Neural cell (in vitro differentiated cells): ENCODE measurements at regions not wholly inside any gene's neighbourhood (a gene's known extent, or its start where the extent isn't known, plus 50 kb on each side); places are given as distances from the start of the nearest gene placed in this dataset.

Experiments used
- CTCF ChIP-seq: fragments of 450-650 bp; IDR thresholded peaks from 2 replicates; pipeline ENCODE4 v1.5.1; 2014; ENCODE audit warnings: antibody characterized with exemption, mild to moderate bottlenecking, moderate library complexity; ENCODE audit not compliant: poor library complexity, severe bottlenecking
- EP300 ChIP-seq: fragments of 450-650 bp; conservative IDR thresholded peaks from 2 replicates; pipeline ENCODE4 v1.6.1; 2014; ENCODE audit warnings: antibody characterized with exemption, mild to moderate bottlenecking, moderate library complexity; ENCODE audit not compliant: poor library complexity, severe bottlenecking
- EZH2 ChIP-seq: fragments of 200-600, 300-800 bp; shearing (Covaris generic), sonication (generic); IDR thresholded peaks from 2 replicates; pipeline ENCODE4 v1.6.1; 2014; ENCODE audit warnings: antibody characterized with exemption, low read length, borderline replicate concordance, mild to moderate bottlenecking; ENCODE audit not compliant: insufficient read depth, poor library complexity, severe bottlenecking
- MXI1 ChIP-seq: fragments of 450-650 bp; conservative IDR thresholded peaks from 2 replicates; pipeline ENCODE4 v1.6.1; 2014; ENCODE audit warnings: antibody characterized with exemption, mild to moderate bottlenecking; ENCODE audit not compliant: poor library complexity, severe bottlenecking
- POLR2AphosphoS5 ChIP-seq: IDR thresholded peaks from 2 replicates; pipeline ENCODE4 v1.6.1; 2012
- REST ChIP-seq: IDR thresholded peaks from 2 replicates; pipeline ENCODE4 v1.6.1; 2012; ENCODE audit warnings: borderline replicate concordance
- SMC3 ChIP-seq: fragments of 450-650 bp; conservative IDR thresholded peaks from 2 replicates; pipeline ENCODE4 v1.6.1; 2014; ENCODE audit warnings: antibody characterized with exemption, mild to moderate bottlenecking, moderate library complexity; ENCODE audit not compliant: poor library complexity

GRCh38 chr12:77435446-77436091, 370.2 kb upstream of the E2F7 start:
- TF ChIP-seq CTCF (no peak), SMC3 (no peak), POLR2AphosphoS5 (no peak), EZH2 (no peak), EP300 (no peak), REST (no peak), MXI1 (no peak)
